HG03095 (cell line): ENCODE measurements at regions not wholly inside any gene's neighbourhood (a gene's known extent, or its start where the extent isn't known, plus 50 kb on each side); places are given as distances from the start of the nearest gene placed in this dataset.
"Not testable (repeated sequence)": the region's sequence is repeated elsewhere in the genome, so short reads cannot be mapped to it uniquely, and the experiment has no call there.

Source experiments
- ATAC-seq: cut with Tn5 transposase; IDR thresholded peaks from one replicate; pipeline ENCODE4 v1.9.1; 2021; ENCODE audit warnings: moderate library complexity; ENCODE audit not compliant: unreplicated experiment

- no peak for ATAC-seq
Measured at GRCh38 chr4:117014236-117014635, 71.1 kb downstream of the TRAM1L1 start.

GRCh38 chr4:117010671-117011070, 74.7 kb downstream of the TRAM1L1 start:
- no peak for ATAC-seq

GRCh38 chr4:117001077-117001476, 84.3 kb downstream of the TRAM1L1 start:
- ATAC-seq: peak; percentile 98

- ATAC-seq: no peak
Measured at GRCh38 chr4:116982656-116983055, 102.7 kb downstream of the TRAM1L1 start.

GRCh38 chr4:116980436-116980835, 104.9 kb downstream of the TRAM1L1 start:
- ATAC-seq: not testable (repeated sequence)

- no peak for ATAC-seq
Measured at GRCh38 chr4:116959045-116959444, 126.3 kb downstream of the TRAM1L1 start.

GRCh38 chr4:116953947-116954346, 131.4 kb downstream of the TRAM1L1 start:
- no peak for ATAC-seq

GRCh38 chr4:116952530-116953136, 132.7 kb downstream of the TRAM1L1 start:
- no peak for ATAC-seq

GRCh38 chr4:116949856-116950255, 135.5 kb downstream of the TRAM1L1 start:
- ATAC-seq: no peak

GRCh38 chr4:116942315-116942714, 143.1 kb downstream of the TRAM1L1 start:
- ATAC-seq: no peak

GRCh38 chr4:116930329-116930728, 155.0 kb downstream of the TRAM1L1 start:
- no peak for ATAC-seq

- no peak for ATAC-seq
Measured at GRCh38 chr4:116926631-116927295, 158.6 kb downstream of the TRAM1L1 start.

- ATAC-seq: no peak
Measured at GRCh38 chr4:116925900-116926457, 159.4 kb downstream of the TRAM1L1 start.

GRCh38 chr4:116923389-116923788, 162.0 kb downstream of the TRAM1L1 start:
- no peak for ATAC-seq

- no peak for ATAC-seq
Measured at GRCh38 chr4:116913451-116913850, 171.9 kb downstream of the TRAM1L1 start.

- no peak for ATAC-seq
Measured at GRCh38 chr4:116906758-116907157, 178.6 kb downstream of the TRAM1L1 start.

GRCh38 chr4:116899561-116899960, 185.8 kb downstream of the TRAM1L1 start:
- no peak for ATAC-seq

- ATAC-seq: no peak
Measured at GRCh38 chr4:116885579-116885978, 199.8 kb downstream of the TRAM1L1 start.

- ATAC-seq: no peak
Measured at GRCh38 chr4:116882503-116882902, 202.9 kb downstream of the TRAM1L1 start.

- ATAC-seq: no peak
Measured at GRCh38 chr4:116881077-116881476, 204.3 kb downstream of the TRAM1L1 start.

GRCh38 chr4:116880625-116881024, 204.8 kb downstream of the TRAM1L1 start:
- no peak for ATAC-seq

- no peak for ATAC-seq
Measured at GRCh38 chr4:116878280-116878679, 207.1 kb downstream of the TRAM1L1 start.
